DOHH2 (cell line): ENCODE measurements at regions not wholly inside any gene's neighbourhood (a gene's known extent, or its start where the extent isn't known, plus 50 kb on each side); places are given as distances from the start of the nearest gene placed in this dataset.

Experiments used
- CTCF ChIP-seq: fragments of 200-600 bp; sonication (generic); IDR thresholded peaks from one replicate; pipeline ENCODE4 v1.5.1; 2014; ENCODE audit warnings: antibody characterized with exemption, mild to moderate bottlenecking, low read depth, low read length; ENCODE audit not compliant: poor library complexity, severe bottlenecking
- EZH2phosphoT487 ChIP-seq: fragments of 200-600 bp; sonication (generic); IDR thresholded peaks from 2 replicates; pipeline ENCODE4 v1.6.1; 2017; ENCODE audit warnings: borderline replicate concordance, mild to moderate bottlenecking, antibody characterized with exemption, low read length, moderate library complexity, mixed read lengths

GRCh38 chr9:2524601-2525000 lies 97.0 kb upstream of the VLDLR start:
- TF ChIP-seq CTCF (no peak), EZH2phosphoT487 (no peak)
